Hematopoietic multipotent progenitor cell treated with erythropoietin and hydrocortisone succinate and interleukin-3 and kit ligand, for 17 days (in vitro differentiated cells): ENCODE measurements at regions not wholly inside any gene's neighbourhood (a gene's known extent, or its start where the extent isn't known, plus 50 kb on each side); places are given as distances from the start of the nearest gene placed in this dataset.

Source experiments
- DNase-seq: peaks from one replicate; pipeline ENCODE4 v3.0.0-alpha.2; 2015; ENCODE audit warnings: low spot score

DNA sequence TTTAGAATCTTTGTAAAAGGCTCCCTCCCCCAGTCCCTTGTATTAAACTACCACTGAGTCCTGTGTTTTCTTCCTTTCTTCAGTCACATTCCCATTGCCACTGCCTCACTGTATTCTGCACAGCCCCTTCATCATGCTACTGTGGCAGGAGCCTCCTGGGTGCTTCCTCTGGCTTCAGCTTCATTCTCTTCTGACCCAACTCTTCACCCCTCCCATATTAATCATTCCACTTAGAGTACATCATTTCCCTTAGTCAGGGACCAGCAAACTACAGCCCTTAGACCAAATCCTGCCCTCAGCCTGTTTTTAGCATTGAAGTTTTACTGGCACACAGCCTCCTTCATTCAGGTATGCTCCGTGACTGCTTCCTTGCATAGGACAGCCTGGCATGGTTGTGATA, 127.7 kb upstream of the MTNR1B start:
- DNase-seq, result no peak

DNA sequence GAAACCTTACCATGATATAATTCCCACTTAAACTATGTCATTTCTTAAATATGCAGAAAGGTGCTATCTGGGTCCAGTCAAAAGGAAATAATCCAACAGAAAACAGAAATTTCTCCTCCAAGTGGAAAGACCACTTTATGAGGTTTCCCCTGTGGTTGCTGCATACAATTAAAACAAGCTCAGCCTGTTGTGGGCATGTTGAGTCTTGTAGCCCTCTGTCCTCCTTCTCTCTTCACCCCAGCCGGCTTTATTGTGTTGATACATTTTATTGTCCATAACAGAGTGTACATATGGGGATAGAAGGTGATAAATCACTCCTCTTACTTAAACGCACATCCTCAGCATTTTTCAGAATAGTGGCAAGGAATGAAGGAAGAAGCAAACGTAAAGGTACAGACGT, 126.0 kb upstream of the MTNR1B start:
- no peak for DNase-seq

GRCh38 chr11:92844197-92844596, 125.3 kb upstream of the MTNR1B start:
- no peak for DNase-seq

- DNase-seq, result no peak
Measured at GRCh38 chr11:92845390-92845789, 124.1 kb upstream of the MTNR1B start.

GRCh38 chr11:92845805-92846204, 123.6 kb upstream of the MTNR1B start:
- DNase-seq, result no peak

- DNase-seq, result no peak
Measured at GRCh38 chr11:92846491-92847125, 122.8 kb upstream of the MTNR1B start.

DNA sequence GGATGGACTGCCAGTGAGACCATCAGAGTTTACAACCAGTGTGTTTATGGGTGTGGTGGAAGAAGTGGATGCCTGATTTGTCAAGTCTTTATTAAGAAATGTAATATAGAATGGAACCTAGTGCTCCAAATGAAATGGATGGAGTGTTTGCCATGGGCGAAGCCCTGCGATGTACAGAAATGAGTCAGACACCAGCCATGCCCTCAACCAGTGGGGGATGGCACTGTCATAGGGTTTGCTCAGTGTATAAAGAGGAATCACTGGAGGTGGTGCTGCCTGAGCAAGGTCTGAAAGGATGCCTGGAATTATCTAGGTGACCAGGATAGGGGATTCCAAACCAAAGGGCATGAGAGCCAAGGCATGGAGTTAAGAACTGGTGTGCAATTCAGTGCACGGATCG, 120.9 kb upstream of the MTNR1B start:
- DNase-seq, result no peak

DNA sequence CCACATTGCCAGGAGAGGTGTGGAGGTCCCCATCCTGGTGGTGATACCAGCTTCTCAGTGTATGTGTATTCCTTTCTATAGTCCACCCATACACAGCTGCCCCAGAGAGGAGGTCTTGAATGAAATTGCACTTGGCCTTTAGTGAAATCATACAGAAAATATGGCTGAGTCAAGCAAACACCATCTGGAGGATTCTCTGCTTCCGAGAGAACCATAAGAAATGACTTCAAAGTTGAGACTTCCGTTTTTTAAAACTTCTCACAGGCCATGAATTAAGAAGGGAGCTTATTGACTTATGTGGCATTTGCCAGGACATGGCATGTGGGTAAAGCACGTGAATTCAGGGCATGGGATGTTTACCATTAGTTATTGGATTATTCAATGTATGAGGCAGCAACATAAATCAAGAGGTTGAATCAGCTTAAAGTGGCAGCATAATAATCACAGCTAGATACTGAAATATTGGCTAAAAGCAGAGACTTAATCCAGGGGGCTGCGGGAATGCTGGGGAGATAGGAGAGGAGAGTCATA, 119.1 kb upstream of the MTNR1B start:
- no peak for DNase-seq

- DNase-seq, result no peak
Measured at GRCh38 chr11:92852229-92852628, 117.2 kb upstream of the MTNR1B start.

DNA sequence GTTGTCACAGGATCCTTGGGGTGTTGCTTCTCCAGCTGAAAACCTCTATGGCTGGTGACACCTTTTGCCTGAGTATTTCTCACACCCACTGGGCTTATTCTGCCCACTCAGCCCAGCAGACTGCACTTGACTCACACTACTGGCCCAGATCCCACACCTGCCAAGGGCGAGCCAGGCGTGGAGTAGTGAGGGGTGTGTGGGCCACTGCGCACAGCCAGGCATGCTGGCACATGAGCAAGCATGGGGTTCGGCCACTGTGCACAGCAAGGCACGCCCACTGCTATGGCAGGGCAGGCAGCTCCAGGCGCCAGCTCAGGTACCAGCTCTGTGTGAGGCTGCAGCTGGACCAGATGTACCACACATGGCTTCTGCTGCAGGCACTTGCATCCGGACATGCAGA, 116.5 kb upstream of the MTNR1B start:
- DNase-seq, result no peak

- DNase-seq, result no peak
Measured at GRCh38 chr11:92854162-92854561, 115.3 kb upstream of the MTNR1B start.

- no peak for DNase-seq
Measured at GRCh38 chr11:92854952-92855351, 114.5 kb upstream of the MTNR1B start.

DNA sequence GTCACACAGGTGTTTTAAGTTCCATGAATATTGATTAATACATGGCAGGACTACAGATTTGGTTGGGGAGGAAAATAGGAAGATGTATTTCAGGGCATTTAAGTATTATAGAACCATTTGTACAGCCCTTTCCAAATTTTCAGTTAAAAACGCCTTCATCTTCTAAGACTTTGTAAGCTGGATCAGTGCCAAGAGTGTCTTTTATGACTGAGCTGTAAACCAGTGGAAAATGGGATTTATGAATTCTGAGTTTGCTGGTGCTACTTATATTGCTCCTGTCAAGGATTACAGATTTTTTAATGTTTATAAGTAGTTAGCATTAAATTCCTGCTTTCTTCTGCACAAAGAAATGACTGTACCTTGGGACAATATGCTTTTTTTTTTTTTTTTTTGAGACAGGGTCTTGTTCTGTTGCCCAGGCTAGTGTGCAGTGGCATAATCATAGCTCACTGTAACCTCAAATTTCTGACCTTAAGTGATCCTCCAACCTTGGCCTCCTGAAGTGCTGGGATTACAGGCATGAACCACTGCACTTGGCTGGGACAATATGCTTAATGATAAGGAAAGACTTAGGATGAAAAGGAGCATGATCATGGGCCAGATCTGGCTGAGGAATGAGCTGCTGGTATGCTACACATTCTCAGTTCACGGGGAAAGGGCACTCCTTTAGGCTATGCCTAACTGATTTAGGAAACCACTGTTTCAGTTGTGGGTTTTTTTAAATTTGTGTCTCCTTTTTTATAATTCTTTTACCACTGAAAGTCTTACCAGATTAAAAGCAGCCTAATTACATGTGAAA, 113.6 kb upstream of the MTNR1B start:
- DNase-seq, result no peak

- DNase-seq, result no peak
Measured at GRCh38 chr11:92857407-92857806, 112.0 kb upstream of the MTNR1B start.

DNA sequence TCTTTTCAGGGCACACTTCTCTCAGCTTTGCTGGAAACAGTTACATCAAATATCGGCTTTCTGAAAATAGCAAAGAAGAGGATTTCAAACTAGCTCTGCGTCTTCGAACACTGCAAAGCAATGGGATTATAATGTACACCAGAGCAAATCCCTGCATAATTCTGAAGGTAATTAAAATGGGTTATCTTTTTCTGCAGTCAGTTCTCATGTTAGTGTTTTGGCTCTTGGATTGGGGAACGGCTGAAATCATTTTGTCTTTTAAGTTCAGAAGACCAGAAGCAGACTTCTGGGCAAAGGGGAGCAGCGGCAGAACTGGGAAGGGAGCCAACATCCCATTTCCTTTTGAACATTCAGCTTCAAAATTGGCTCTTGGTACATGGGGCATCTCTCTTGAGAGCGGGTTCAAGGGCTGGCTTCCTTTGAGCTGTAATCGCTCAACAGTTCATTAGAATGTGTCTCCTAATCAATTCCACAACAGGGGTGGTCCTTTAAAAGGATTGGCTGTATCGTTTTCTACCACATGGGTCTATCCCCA, 110.2 kb upstream of the MTNR1B start:
- no peak for DNase-seq

GRCh38 chr11:92861634-92862033, 107.8 kb upstream of the MTNR1B start:
- DNase-seq, result no peak

DNA sequence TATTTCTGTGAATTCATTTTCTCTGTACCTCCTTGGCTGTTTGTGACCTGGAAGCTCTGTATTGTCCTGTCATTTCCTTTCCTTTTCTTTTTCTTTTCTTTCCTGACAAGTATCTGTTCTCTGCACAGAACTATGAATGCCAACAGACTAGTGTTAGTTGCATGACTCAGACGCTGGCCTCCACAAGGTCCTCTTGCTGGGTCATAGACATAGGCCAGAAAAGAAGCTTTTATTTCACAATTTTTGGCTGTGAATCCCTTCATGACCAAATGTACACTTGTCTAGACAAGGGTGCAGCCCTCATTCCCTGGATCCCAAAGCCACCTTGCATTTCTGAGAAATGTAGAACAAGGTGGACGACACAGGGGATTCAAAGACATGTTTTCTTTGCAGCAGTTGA, 104.1 kb upstream of the MTNR1B start:
- DNase-seq, result no peak

- DNase-seq, result no peak
Measured at GRCh38 chr11:92866679-92867282, 102.7 kb upstream of the MTNR1B start.

DNA sequence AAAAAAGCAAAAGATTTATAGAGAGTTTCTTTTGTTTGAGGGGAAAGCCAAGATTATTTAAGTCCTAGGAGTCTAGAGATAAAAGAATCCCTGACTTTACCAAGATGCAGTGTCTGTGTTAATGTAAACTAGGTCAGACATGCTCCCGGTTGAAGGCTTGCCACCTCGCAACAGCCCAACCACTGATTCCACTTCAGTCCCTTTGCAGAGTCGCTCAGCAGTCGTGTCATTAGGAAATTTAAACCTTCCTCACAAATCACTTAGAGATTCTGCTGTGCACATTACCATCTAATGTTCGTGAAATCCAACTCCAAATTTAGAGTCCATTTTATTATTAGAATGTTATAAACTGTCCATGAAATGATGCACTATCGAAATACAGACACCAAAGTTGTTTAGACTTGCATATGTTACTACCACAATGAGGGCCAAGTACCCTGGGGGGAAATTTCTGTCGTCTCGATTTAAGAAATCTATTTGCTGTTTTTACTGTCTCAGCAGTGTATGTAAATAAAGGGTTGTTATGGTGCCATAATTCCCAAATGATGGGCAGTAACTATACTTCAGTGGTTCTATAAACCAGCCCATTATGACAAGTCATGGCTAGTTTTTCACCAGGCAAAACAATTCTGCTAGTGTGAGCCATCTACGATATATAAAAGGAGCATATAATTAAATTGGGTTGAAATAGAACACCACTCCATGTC, 101.4 kb upstream of the MTNR1B start:
- no peak for DNase-seq

GRCh38 chr11:92869716-92870115, 99.7 kb upstream of the MTNR1B start:
- no peak for DNase-seq

- no peak for DNase-seq
Measured at GRCh38 chr11:92870196-92870832, 99.1 kb upstream of the MTNR1B start.

- DNase-seq, result no peak
Measured at GRCh38 chr11:92873551-92873950, 95.9 kb upstream of the MTNR1B start.
